Activated CD4-positive, CD25-positive, alpha-beta regulatory T cell (primary cell): ENCODE measurements at regions not wholly inside any gene's neighbourhood (a gene's known extent, or its start where the extent isn't known, plus 50 kb on each side); places are given as distances from the start of the nearest gene placed in this dataset.

Experiments used
- DNase-seq, 4 experiments: peaks; one replicate each; lab custom pipeline; 2025; lab: John Stamatoyannopoulos, UW

DNA sequence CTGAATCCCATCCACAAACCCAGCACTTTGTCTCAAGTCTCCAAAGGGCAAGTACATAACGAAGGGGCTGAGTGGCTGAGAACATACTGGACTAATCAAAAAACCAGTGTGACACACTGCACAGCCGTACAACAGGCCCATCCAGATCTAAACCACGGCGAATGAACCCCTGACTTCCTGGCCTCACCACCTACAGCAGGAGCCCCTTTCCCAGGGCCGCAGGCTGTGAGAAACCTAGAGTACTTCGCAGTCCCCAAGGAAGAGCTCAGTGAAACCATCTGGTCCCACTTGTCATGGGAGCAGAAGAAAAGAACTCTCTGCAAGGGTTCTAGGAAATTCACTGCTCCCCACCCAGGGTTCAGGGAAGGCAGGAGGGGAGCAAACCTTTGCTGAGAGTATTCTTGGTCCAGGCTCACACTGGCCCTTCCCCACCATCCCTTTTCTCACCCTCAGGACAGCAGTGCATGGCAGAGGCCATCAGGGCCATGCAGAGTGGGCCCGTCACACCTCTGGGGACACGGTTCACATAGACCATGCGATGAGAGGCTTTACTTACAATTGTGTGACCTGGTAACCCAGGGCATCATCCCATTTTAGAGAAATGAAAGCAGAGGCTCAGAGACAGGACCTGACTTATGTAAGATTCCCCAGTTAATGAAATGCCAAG lies 192.8 kb downstream of the BCL11B start:
- no peak for DNase-seq

DNA sequence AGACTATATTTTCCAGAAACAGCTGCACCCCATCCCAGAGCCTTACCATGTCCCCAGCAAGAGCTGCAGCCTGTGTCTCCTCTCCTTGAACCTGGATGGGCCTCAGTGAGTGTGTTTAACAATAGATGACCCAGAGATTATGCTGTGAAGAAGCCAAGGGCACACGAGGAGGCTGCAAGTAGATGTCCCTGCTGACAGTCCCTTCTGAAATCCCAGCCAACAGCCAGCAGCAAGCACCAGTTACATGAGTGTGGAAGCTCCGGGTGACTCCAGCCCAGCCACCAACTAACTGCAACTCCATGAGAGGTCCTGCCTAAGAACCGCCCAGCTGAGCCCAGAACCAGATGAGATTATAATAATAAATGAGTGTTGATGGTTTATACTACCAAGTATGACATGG lies 191.7 kb downstream of the BCL11B start:
- no peak for DNase-seq

DNA sequence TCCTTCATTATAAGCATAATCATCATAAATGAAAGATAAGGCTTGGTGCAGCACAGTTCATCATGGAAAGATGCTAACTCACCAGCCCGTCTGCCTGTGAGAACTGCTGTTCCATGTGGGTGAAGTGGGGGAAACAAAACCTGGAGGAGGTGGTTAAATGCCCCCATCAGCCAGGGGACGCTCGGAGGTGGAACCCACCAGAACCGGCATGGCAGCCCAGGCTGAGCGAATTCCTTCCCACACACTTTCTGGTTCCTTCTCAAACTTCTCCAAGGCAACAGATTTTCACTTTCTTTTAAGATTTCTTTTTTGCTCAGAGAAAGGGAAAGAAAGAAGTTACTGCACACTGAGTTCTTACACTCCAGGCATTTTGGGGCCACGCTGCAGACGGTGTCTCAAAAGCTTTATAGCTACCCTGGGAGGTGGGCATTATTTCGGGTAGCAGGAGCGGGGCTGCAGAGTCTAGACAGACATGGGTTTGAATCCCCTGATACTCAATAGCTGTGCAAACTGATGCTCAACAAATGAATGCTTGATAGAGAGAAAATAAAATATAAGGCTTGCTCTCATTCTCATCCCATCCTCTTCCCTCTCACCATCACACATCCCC lies 190.7 kb downstream of the BCL11B start:
- DNase-seq, result no peak

DNA sequence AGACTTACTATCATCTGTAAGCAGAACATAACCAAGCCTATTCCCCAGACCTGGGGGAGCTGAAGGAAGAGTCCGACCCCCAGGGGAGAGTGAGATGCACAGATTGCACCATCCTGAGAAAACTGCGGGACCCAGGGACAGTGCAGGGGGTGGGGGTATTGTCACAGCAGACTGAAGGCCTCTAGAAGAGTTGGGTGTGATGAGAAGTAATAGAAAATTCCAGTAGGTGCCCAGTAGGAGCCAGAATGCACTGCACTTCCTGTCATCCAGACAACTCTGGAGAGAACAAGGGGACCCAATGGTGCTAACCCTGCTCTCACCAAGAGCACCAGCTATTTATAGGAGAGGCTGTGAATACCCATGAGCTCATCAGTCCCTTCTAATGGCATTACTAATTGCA lies 190.1 kb downstream of the BCL11B start:
- DNase-seq, result no peak

DNA sequence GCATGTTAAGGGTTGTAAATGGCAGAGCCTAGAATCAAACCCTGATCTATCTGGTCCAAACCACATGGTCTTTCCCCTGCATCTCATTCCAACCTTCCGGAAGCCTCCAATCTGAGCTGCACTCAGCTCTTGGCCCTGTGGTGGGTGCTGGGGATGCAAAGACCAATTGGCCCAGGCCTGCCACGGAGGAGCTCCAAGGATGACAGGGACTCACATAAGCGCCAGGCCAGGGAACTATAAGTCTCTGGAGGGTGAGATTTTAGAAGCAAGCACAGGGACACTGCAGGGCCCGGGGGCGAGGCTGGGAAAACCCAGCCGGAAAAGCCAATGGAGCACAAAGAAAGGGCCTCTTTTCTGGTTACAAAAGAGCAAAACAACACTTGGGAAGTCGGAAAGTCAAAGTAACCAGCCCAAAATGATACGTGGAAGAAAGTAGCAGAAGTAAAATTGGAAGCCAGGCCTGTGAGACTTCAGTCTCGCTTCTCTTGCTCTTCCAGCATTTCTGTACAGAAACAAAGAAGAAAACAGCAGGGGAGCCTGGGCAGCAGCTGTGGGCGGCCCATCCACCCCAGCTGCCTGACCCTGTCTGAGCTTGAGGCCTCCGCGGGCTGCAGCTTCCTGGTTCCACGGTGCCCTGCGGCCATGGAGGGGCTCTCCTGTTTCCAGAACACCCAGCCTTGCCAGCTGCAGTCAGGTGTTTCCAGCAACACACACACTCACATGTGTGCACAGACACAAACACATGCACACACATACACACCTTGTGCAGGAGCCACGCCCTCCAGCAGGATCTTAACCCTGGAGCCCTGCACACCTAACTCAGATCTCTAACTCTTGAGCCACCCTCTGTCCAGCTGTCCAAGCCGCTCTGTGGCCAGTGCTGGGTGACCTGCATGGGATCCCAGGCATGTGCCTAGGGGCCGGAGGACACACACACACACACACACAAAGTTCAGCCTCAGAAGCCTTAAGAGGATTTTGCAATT lies 178.2 kb downstream of the BCL11B start:
- DNase-seq, result no peak

DNA sequence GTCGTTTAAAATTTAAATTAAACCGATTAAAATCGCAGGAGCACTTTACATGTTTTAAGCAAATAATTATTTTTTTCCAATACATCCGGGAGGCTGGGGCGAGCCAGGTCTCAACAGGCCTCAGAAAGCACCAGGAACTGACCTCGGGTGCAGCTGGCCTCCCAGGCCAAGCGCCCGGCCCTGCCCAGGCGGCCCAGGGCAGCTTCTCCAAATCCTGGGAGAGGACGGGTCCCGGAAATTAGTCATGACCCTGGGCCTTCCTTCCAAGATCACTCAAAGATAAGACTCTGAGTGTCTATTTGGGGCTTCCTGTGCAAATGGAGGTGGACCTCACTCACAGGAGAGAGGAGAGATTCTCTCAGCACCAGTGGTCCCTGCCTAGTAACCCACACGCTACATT lies 177.1 kb downstream of the BCL11B start:
- DNase-seq, result no peak

DNA sequence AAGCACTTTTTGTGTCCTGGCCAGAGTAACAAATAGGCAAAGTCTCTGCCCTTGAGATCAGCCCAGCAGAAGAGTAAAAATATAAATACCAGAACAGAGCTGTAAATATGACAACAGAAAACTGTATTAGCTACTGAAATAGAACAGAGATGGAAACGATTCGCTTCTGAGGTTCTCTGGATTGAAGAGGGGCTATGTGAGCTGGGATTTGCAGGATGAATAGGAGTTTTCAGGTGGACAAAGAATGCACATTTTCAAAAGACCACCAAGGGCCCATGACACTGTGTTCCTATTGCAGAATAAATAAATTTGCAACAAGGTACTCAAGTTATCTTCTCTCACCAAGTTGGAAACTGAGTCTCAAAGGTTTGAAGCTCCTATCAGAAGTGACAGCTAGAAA lies 176.6 kb downstream of the BCL11B start:
- no peak for DNase-seq

DNA sequence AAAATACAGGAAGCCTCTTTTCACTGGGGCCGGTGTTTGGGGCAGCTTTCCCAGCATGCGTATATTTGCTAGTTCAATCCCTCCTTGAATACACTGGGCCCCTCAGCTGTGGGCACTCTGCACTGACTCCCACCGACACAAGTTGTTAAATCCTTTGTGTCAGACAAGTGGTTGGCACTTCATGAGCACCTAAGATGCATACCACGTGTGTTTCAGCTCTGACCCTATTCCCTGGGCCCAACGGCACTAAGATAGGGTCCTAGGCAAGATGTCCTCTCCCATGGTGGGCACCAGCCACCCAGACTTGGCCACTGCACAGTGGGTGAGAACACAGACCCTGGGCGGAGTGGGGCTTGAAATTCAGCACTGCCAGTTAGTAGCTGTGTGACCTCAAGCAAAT lies 173.8 kb downstream of the BCL11B start:
- DNase-seq, result no peak

DNA sequence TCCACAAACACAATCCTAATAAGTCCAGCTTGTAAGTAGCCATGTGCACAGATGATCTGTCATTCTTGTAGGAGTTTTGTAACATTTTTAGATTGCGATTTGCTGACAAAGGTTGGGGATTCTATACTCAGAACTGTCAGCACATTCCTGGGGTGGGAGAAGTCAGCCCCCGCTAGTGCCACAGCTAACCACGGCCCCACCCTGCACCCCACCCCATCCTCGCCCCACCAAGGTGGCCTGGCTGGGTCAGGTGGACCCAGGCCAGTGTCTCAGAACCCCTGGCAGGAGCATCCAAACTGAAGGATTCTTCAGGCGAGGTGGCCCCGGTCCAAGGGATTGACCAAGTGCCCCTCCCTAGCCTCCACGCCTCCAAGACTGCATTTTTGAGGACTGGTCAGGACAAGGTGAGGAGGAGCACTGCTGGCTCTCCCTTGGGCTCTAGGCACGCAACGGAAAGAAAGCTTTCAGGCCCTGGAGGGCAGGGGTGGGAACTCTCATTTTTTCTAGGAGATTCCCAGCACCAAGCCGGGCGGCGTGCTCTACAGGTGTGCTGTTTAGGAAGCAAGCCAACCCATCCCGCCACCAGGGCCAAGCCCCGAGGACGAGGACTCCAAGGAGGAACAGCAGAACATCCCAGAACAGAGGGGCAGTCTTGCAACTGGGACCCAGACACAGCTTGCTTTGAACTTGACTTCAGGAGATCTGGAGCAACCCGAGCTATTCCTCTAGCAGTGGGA lies 172.8 kb downstream of the BCL11B start:
- no peak for DNase-seq

DNA sequence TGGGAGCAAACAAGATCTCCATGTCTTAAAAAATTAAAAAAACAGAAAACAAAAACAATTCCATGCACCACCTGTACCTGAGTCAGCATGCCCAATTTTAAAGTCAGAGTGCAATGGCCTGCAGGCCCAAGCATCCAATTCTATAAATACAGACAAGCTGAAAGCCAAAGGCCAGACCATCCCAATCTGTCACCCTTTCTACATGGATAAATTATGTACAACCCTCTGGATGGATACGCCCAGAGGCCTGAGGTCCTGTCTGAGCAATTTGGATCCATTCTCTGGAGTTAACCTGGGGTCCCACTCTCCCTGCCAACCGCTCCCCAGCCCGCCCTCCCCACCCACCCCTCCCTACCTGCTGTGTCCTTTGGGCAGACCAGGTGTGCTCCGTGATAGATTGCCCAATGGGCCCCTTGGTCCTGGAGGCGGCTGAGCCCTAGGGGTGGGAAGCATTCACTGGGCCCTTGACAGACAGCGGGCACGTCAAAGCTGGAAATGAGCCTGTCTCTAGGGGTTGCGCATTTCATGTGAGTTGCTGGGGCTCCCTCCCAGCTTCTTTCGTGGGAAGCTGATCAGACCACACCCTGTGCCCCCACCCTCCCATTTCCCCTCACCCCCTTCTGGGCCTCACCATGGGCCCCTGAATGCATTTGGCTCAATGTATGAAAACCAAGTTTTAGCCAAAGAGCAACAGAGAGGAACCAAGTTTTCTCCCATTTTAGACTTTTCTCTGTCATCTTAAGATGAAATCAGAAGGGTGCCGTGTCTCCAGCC lies 171.3 kb downstream of the BCL11B start:
- DNase-seq, result no peak

DNA sequence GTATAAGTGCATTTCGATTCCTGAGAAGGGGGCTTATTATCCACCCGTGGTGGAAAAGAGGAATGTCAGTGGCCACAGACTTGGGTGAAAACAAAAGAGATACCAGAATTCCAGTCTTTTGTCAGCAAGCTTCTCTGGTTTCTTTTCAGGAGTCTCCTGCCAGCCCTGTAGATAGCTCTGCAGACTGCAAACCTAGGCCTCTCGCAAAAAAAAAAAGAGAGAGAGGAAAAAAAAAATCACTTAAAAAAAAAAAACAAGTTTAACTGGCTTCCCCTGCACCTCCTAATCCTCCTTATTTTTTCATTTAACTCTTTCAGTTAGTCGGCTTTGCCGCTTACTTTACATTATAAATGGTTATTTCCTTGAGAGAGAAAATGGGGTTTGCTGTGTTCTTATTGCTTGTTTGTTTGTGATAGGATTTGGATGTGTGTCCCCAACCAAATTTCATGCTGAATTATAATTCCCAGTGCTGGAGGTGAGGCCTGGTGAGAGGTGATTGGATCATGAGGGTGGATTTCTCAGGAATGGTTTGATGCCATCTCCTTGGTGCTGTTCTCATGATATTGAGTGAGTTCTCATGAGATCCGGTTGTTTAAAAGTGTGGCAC lies 170.0 kb downstream of the BCL11B start:
- DNase-seq, result no peak

DNA sequence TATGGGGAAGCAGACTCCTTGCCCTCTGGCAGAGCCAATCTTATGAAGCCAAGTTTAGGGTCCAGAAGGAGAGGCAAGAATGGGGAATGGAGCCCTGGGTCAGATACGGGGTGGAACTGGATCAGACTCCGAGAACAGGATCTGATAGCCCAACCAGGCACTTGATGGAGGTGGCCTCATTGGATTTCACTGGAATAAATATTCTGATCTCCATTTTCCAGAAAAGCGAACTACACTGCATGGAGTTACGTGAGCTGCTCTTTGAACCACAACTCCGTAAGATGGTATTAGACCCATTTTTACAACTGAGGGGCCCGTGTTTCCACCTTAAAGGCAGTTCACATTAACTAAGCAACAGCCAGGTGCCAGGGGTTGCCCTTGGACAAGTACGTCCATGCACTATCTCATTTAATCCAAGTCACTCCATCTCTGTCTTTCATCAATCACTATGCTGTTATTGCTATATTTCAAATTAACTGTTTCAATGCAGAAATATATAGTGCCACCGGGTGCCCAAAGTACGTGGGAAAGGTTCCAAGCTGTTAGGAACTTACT lies 155.2 kb downstream of the BCL11B start:
- no peak for DNase-seq

DNA sequence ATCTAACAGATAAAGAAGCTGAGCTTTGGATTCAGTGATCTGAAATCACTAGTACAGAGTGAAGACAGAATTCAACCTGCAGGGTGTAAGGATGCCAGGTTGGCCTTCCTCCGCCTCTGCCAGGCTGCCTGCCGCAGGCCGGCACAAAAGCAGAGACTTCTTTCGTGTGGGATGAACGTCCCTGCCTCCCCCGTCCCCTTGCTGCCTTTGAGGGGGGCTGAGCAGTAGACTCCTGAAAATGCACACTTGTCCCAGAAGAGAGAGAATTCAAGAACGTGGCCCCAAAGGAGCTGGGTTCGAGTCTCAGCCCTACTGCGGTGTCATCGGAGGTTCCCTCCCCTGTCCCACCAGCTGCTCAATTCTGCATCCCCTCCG lies 154.3 kb downstream of the BCL11B start:
- no peak for DNase-seq

DNA sequence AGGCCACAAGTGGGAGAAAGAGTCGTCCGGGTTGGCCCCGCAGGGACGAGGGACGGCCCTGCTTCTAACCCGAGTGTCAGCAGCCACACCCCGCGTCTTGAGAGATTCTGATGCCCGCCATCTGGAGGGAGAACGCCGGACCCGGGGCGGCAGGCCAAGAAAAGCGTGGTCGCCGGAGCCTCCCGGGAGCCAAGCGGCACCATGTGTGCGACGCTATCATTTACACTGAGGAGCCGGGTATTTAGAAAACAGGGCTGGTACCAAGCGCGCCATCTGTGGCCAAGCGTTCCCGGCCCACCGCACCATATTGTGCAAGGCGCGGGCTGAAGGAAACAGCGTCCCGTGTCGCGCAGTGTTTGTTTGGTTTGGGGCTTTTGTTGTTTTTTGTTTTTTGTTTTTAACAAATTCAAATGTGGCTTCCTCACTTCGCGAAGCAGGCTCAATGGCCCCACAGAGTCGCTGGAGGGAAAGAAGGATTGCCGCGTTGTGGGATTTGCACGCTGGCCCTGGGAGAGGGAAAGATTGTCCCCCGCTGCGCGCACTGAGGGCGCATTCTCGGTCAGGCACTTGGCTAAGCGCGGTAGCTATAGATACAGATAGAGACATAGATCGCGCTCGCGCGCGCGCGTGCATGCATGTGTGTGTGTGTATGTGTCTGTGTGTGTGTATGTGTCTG lies 153.8 kb downstream of the BCL11B start:
- no peak for DNase-seq

DNA sequence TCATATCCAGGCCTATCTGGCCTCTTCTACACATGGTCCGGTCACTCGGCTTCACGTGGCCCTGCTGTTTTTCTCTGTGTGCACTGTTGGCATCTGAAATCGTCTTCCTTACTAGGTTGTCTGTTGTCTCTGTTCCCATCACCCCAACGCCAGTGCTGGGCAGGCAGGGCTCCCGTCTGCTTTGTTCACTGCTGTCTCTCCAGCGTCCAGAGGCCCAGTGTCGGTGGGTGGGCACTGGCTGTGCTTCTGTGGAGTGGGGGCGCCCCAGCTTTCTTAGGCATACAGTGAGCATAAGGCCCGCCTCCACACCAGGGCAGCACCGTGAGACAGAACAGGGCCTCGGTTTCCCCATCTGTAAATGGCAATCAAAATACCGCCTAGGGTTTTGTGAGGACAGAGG lies 153.1 kb downstream of the BCL11B start:
- DNase-seq, result no peak
